ENCODE measurements at regions not wholly inside any gene's neighbourhood (a gene's known extent, or its start where the extent isn't known, plus 50 kb on each side); places are given as distances from the start of the nearest gene placed in this dataset.

DNA sequence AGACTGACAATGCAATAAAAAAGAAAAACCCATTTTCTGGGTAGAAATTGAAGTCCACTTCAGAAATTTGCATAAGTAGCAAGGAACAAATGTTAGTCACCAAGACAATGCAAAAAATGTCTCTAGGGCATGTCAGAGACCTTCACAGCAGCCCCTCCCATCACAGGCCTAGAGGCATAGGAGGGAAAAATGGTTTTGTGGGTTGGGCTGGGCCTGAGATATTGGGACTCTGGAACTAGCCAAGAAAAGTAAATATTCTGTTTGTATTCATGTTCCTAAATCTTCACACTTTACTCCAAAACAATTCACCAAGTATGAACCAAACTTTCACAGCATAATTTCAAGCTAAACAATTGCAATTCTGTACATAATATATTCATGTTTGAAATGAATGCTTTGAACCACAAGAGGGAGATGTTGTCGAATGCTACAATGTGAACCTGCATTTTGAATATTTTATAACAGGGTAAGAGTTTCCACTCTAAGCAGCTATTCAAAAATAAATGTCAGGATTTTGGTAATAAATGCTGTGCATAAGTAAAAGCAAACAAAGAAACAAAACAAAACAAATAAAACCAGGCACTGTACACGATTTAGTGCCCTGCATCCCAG lies 429.2 kb downstream of the OTOL1 start:
- no peak overlapping the region for H2AFZ ChIP-seq (ENCODE audit: low read depth, low read length, poor library complexity, severe bottlenecking)
- H3K4me1 ChIP-seq (ENCODE audit: control insufficient read depth in 1 of 2, insufficient read depth in 2 of 2, low read length in 2 of 2) = no peaks in the 10 kb centered on the region
- no peak overlapping the region for H3K4me2 ChIP-seq (ENCODE audit: low read length)
- H3K9ac ChIP-seq (ENCODE audit: low read length) = no peak overlapping the region
- ChIA-PET CTCF (interaction anchor here (0.9 kb wide), 1 partner anchor 12 kb away, joined by 3 read pairs; no protein-coding TSS in a partner anchor), RAD21 (ENCODE audit: low non-redundant PET in 1 of 2, low total read pairs in 2 of 2, uncharacterized antibody in 2 of 2, unreplicated experiment in 2 of 2) (no interaction called here), POLR2A (interaction anchor here (0.6 kb wide), 1 partner anchor 435 kb away, joined by 4 read pairs; no protein-coding TSS in a partner anchor)
- H3K27me3 ChIP-seq (ENCODE audit: insufficient read depth, low read length) = no peaks in the 10 kb centered on the region
- H3K4me3 ChIP-seq (replicated peaks in 1 of 2; ENCODE audit: low read depth in 1 of 2, low read length in 2 of 2) = no peak overlapping the region
- intact Hi-C loops (cut with micrococcal nuclease) = no loop called here
- 0 out of 2 replicates have a peak, but pooled peaks cover 3% of the 10 kb centered on the region for H3K9me2 ChIP-seq (ENCODE audit: insufficient read depth)
- H3K36me3 ChIP-seq (ENCODE audit: control insufficient read depth in 1 of 2, insufficient read depth in 2 of 2, low read length in 2 of 2) = no peaks in the 10 kb centered on the region
- TF ChIP-seq CBX3 (IDR thresholded peaks at IDR 0.05; ENCODE audit: low read depth) = 0 out of 2 replicates have a peak, but pooled peaks have one; percentile 34
- peak; percentile 25; the same call in 1 of the 2 replicates for TF ChIP-seq RAD21 (IDR thresholded peaks at IDR 0.05; ENCODE audit: low read depth)
- no peak for TF ChIP-seq ELF1 (IDR thresholded peaks at IDR 0.05; ENCODE audit: borderline replicate concordance, low read depth)
- TF ChIP-seq, protein P1, sequence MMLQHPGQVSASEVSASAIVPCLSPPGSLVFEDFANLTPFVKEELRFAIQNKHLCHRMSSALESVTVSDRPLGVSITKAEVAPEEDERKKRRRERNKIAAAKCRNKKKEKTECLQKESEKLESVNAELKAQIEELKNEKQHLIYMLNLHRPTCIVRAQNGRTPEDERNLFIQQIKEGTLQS (IDR thresholded peaks at IDR 0.05) = no peak
- TF ChIP-seq, protein P2, sequence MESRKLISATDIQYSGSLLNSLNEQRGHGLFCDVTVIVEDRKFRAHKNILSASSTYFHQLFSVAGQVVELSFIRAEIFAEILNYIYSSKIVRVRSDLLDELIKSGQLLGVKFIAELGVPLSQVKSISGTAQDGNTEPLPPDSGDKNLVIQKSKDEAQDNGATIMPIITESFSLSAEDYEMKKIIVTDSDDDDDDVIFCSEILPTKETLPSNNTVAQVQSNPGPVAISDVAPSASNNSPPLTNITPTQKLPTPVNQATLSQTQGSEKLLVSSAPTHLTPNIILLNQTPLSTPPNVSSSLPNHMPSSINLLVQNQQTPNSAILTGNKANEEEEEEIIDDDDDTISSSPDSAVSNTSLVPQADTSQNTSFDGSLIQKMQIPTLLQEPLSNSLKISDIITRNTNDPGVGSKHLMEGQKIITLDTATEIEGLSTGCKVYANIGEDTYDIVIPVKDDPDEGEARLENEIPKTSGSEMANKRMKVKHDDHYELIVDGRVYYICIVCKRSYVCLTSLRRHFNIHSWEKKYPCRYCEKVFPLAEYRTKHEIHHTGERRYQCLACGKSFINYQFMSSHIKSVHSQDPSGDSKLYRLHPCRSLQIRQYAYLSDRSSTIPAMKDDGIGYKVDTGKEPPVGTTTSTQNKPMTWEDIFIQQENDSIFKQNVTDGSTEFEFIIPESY (IDR thresholded peaks at IDR 0.05; ENCODE audit: extremely low read depth, insufficient replicate concordance, low read length) = no peak
- no peak for TF ChIP-seq POLR2A (IDR thresholded peaks at IDR 0.05; ENCODE audit: borderline replicate concordance, extremely low read depth, insufficient read depth, insufficient read length)
- TF ChIP-seq JUND (IDR thresholded peaks at IDR 0.05) = no peak
- TF ChIP-seq EZH2phosphoT487 (IDR thresholded peaks at IDR 0.05; ENCODE audit: borderline replicate concordance) = no peak
- TF ChIP-seq, protein P3, sequence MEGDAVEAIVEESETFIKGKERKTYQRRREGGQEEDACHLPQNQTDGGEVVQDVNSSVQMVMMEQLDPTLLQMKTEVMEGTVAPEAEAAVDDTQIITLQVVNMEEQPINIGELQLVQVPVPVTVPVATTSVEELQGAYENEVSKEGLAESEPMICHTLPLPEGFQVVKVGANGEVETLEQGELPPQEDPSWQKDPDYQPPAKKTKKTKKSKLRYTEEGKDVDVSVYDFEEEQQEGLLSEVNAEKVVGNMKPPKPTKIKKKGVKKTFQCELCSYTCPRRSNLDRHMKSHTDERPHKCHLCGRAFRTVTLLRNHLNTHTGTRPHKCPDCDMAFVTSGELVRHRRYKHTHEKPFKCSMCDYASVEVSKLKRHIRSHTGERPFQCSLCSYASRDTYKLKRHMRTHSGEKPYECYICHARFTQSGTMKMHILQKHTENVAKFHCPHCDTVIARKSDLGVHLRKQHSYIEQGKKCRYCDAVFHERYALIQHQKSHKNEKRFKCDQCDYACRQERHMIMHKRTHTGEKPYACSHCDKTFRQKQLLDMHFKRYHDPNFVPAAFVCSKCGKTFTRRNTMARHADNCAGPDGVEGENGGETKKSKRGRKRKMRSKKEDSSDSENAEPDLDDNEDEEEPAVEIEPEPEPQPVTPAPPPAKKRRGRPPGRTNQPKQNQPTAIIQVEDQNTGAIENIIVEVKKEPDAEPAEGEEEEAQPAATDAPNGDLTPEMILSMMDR (IDR thresholded peaks at IDR 0.05 in 2 of 3, conservative IDR thresholded peaks at IDR 0.05 in 1 of 3; ENCODE audit: borderline replicate concordance in 1 of 3, insufficient read depth in 1 of 3, low read depth in 2 of 3, low read length in 2 of 3) = peak in 1 of 3 experiments; percentile 51; a peak in 2 of 6 replicates
- DNase-seq (ENCODE audit: low read depth, low spot score) (no peak), ATAC-seq (no peak)
- H3K27ac ChIP-seq (ENCODE audit: low read depth, low read length) = no peak overlapping the region
- no peaks in the 10 kb centered on the region for H4K20me1 ChIP-seq (ENCODE audit: insufficient read depth)
- H3K9me3 ChIP-seq (ENCODE audit: control insufficient read depth in 1 of 2, insufficient read depth in 1 of 2, low read depth in 1 of 2, low read length in 2 of 2) = peaks cover 0 to 3% of the 10 kb centered on the region in 2 experiments; a peak in 1 of 4 replicates
- no TSS peak for BruUV-seq (replicated peaks)
- no peaks in the 10 kb centered on the region for H3K79me2 ChIP-seq (ENCODE audit: insufficient read depth, low read length)

Measured in HCT116 (cell line).